A549 (cell line): ENCODE measurements at regions not wholly inside any gene's neighbourhood (a gene's known extent, or its start where the extent isn't known, plus 50 kb on each side); places are given as distances from the start of the nearest gene placed in this dataset.

Experiments used
- ATAC-seq, 2 experiments: fragments of 200-7000 bp in 1 of 2; fragments of >200 bp in 1 of 2; cut with Nextera tagmentation in 1 of 2; cut with Tn5 transposase in 1 of 2; 3 replicates each; pipeline versions ENCODE4 v1.8.0 to v1.9.1; 2018 to 2020; ENCODE audit warnings: mild to moderate bottlenecking in 1 of 2, moderate library complexity in 1 of 2
- CTCF ChIA-PET: fragments of 300-600 bp; sonication (Branson Sonifier 250); formaldehyde crosslinking; extraction: SDS; loops from one replicate; lab custom pipeline; 2021; ENCODE audit warnings: antibody characterized with exemption, inconsistent platforms; lab: Yijun Ruan, JAX
- POLR2A ChIA-PET: fragments of 350-600 bp; formaldehyde crosslinking; extraction: SDS; loops from one replicate; lab custom pipeline; 2021; ENCODE audit warnings: antibody characterized with exemption, inconsistent platforms; lab: Yijun Ruan, JAX
- DNase-seq, 2 experiments: peaks; one replicate each; pipeline versions ENCODE4 v3.0.0 to v3.0.0-alpha.2; 2011 to 2016; ENCODE audit warnings: low read depth in 1 of 2, low spot score in 1 of 2
- FAIRE-seq: peaks from 2 replicates; lab custom pipeline; 2011; peaks lifted over from hg19 to GRCh38; lab: Jason Lieb, UNC
- H3K27ac ChIP-seq, 2 experiments: fragments of >200 bp; sonication (Bioruptor Twin); formaldehyde crosslinking; 3 replicates each; pipeline ENCODE4 v1.5.1; 2016 to 2017
- H3K4me1 ChIP-seq: fragments of >200 bp; sonication (Bioruptor Twin); formaldehyde crosslinking; 3 replicates; pipeline ENCODE4 v1.6.1; 2016
- H3K4me2 ChIP-seq: fragments of >200 bp; sonication (Bioruptor Twin); formaldehyde crosslinking; 3 replicates; pipeline ENCODE4 v1.6.1; 2016
- H3K4me3 ChIP-seq: fragments of >200 bp; sonication (Bioruptor Twin); formaldehyde crosslinking; 3 replicates; pipeline ENCODE4 v1.5.1; 2016
- H3K9me3 ChIP-seq: fragments of >200 bp; sonication (Bioruptor Twin); formaldehyde crosslinking; 3 replicates; pipeline ENCODE4 v1.6.1; 2016
- CBX8 ChIP-seq: fragments of 200-600 bp; sonication (generic); IDR thresholded peaks from 2 replicates; pipeline ENCODE4 v1.6.1; 2016
- CEBPB ChIP-seq, 2 experiments: fragments of >200 bp in 1 of 2; sonication (Bioruptor Twin) in 1 of 2; formaldehyde crosslinking in 1 of 2; IDR thresholded peaks; 2 replicates each; pipeline ENCODE4 v1.6.1; 2012 to 2016
- CHD4 ChIP-seq: fragments of 200-600 bp; sonication (generic); IDR thresholded peaks from 2 replicates; pipeline ENCODE4 v1.6.1; 2016; ENCODE audit warnings: antibody characterized with exemption, mild to moderate bottlenecking, borderline replicate concordance
- EP300 ChIP-seq, 2 experiments: fragments of >200 bp; sonication (Bioruptor Twin); formaldehyde crosslinking; IDR thresholded peaks; 2 replicates in 1 of 2; 3 replicates in 1 of 2; pipeline ENCODE4 v1.6.1; 2016 to 2017
- ESRRA ChIP-seq: fragments of 150-350 bp; IDR thresholded peaks from 2 replicates; pipeline ENCODE4 v1.6.1; 2014; ENCODE audit warnings: mild to moderate bottlenecking, low read length, borderline replicate concordance
- FOSL2 ChIP-seq, 2 experiments: fragments of 450-650 bp in 1 of 2; fragments of >200 bp in 1 of 2; sonication (Bioruptor Twin) in 1 of 2; formaldehyde crosslinking; IDR thresholded peaks; 2 replicates each; pipeline versions ENCODE4 v1.5.0 to v1.6.1; 2016 to 2020; ENCODE audit warnings: mild to moderate bottlenecking in 1 of 2, moderate library complexity in 1 of 2
- HDAC2 ChIP-seq: fragments of 200-600 bp; sonication (generic); IDR thresholded peaks from 2 replicates; pipeline ENCODE4 v1.6.1; 2016
- HOXB13 ChIP-seq: fragments of 250-450 bp; sonication (Bioruptor Pico); IDR thresholded peaks from 2 replicates; pipeline ENCODE4 v1.5.0; 2020; ENCODE audit warnings: low read depth, mild to moderate bottlenecking, moderate library complexity
- JUN ChIP-seq, 2 experiments: fragments of >200 bp; sonication (Bioruptor Twin); formaldehyde crosslinking; IDR thresholded peaks; 2 replicates in 1 of 2; 3 replicates in 1 of 2; pipeline ENCODE4 v1.6.1; 2016 to 2017
- KDM1A ChIP-seq: fragments of 200-600 bp; sonication (generic); IDR thresholded peaks from 2 replicates; pipeline ENCODE4 v1.6.1; 2016; ENCODE audit warnings: low read depth, mild to moderate bottlenecking
- MAFK ChIP-seq: fragments of 450-650 bp; IDR thresholded peaks from 2 replicates; pipeline ENCODE4 v1.6.1; 2014; ENCODE audit not compliant: partially characterized antibody
- MAZ ChIP-seq: fragments of 150-350 bp; IDR thresholded peaks from 2 replicates; pipeline ENCODE4 v1.6.1; 2014; ENCODE audit warnings: antibody characterized with exemption, low read depth, low read length, borderline replicate concordance
- MYC ChIP-seq: IDR thresholded peaks from 2 replicates; pipeline ENCODE4 v1.6.1; 2012; ENCODE audit warnings: mild to moderate bottlenecking, inconsistent platforms, low read length, improper control_type of control experiment, borderline replicate concordance
- NPAS2 ChIP-seq: fragments of 250-450 bp; sonication (Bioruptor Pico); IDR thresholded peaks from 2 replicates; pipeline ENCODE4 v1.8.0; 2022; ENCODE audit warnings: mild to moderate bottlenecking, moderate library complexity, borderline replicate concordance
- PHF8 ChIP-seq: fragments of 200-600 bp; sonication (generic); IDR thresholded peaks from 2 replicates; pipeline ENCODE4 v1.6.1; 2016; ENCODE audit warnings: low read depth, mild to moderate bottlenecking, antibody characterized with exemption, moderate library complexity, borderline replicate concordance
- RAD21 ChIP-seq, 2 experiments: fragments of >200 bp in 1 of 2; sonication (Bioruptor Twin) in 1 of 2; formaldehyde crosslinking in 1 of 2; IDR thresholded peaks in 1 of 2; conservative IDR thresholded peaks in 1 of 2; 2 replicates in 1 of 2; 3 replicates in 1 of 2; pipeline ENCODE4 v1.6.1; 2012 to 2018; ENCODE audit warnings: inconsistent platforms in 1 of 2
- RCOR1 ChIP-seq: fragments of 150-350 bp; IDR thresholded peaks from 2 replicates; pipeline ENCODE4 v1.6.1; 2014; ENCODE audit warnings: antibody characterized with exemption, low read length, low read depth
- RNF2 ChIP-seq: fragments of 200-600 bp; sonication (generic); IDR thresholded peaks from 2 replicates; pipeline ENCODE4 v1.6.1; 2016; ENCODE audit warnings: low read depth, mild to moderate bottlenecking, antibody characterized with exemption, moderate library complexity, borderline replicate concordance
- SMC3 ChIP-seq: fragments of >200 bp; sonication (Bioruptor Twin); formaldehyde crosslinking; IDR thresholded peaks from 3 replicates; pipeline ENCODE4 v1.6.1; 2018; ENCODE audit warnings: inconsistent platforms
- SREBF2 ChIP-seq: fragments of 450-650 bp; IDR thresholded peaks from 2 replicates; pipeline ENCODE4 v1.6.1; 2014; ENCODE audit warnings: mild to moderate bottlenecking, moderate library complexity
- TFCP2L1 ChIP-seq: fragments of 250-450 bp; sonication (Bioruptor Pico); IDR thresholded peaks from 2 replicates; pipeline ENCODE4 v1.5.0; 2021; ENCODE audit warnings: mild to moderate bottlenecking
- ZFP36 ChIP-seq: fragments of 450-650 bp; IDR thresholded peaks from 2 replicates; pipeline ENCODE4 v1.6.1; 2014; ENCODE audit warnings: borderline replicate concordance; ENCODE audit not compliant: partially characterized antibody
- ZSCAN20 ChIP-seq: fragments of 250-450 bp; sonication (Bioruptor Pico); IDR thresholded peaks from 2 replicates; pipeline ENCODE4 v1.8.0; 2022; ENCODE audit warnings: mild to moderate bottlenecking, moderate library complexity
- whole genome bisulfite sequencing: methylation state at CpG from one replicate; pipeline ENCODE4 v1.1.6; 2017; ENCODE audit errors: missing lambda C conversion rate; 5-methylcytosine and 5-hydroxymethylcytosine counted together
- TF ChIP-seq, protein P1 (sequence below): IDR thresholded peaks from 2 replicates; pipeline ENCODE4 v1.6.1; 2012
- TF ChIP-seq, protein P2 (sequence below): fragments of 450-650 bp; IDR thresholded peaks from 2 replicates; pipeline ENCODE4 v1.6.1; 2014; ENCODE audit warnings: antibody characterized with exemption
- TF ChIP-seq, protein P3 (sequence below): IDR thresholded peaks from 2 replicates; pipeline ENCODE4 v1.6.1; 2012
- TF ChIP-seq, protein P4 (sequence below): IDR thresholded peaks from 2 replicates; pipeline ENCODE4 v1.6.1; 2012; ENCODE audit warnings: low read depth, borderline replicate concordance
- TF ChIP-seq, protein P5 (sequence below): fragments of 250-450 bp; sonication (Bioruptor Pico); IDR thresholded peaks from 2 replicates; pipeline ENCODE4 v1.5.0; 2020; ENCODE audit warnings: low read depth, mild to moderate bottlenecking, moderate library complexity

DNA sequence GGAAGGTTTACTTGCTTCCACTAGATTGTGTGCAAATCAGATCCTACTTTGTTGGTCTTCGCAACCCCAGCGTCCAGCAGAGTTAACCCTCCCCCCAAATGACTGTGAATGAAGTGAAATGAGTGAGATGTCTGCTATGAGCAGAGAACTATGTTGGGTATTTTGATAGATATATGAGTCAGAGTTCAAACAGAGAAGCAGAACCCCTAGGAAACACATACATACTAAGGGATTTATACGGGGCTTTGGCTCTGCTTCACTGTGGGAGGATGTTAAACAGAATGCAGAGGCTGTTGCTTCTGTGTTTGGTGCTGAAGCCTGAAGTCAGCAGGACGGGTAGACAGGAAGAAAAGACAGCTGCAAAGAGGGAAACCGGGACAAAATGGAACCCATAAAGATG lies 197.0 kb downstream of the MZT1 start (continued):
- TF ChIP-seq NPAS2, result no peak
- TF ChIP-seq KDM1A, result no peak
- TF ChIP-seq SREBF2, result no peak
- no peak for TF ChIP-seq RAD21 (conservative IDR thresholded peaks at IDR 0.05 in 1 of 2, IDR thresholded peaks at IDR 0.05 in 1 of 2)
- no peak for TF ChIP-seq RNF2
- TF ChIP-seq MAZ, result no peak
- TF ChIP-seq MAFK, result no peak
- no peak for TF ChIP-seq ESRRA

DNA sequence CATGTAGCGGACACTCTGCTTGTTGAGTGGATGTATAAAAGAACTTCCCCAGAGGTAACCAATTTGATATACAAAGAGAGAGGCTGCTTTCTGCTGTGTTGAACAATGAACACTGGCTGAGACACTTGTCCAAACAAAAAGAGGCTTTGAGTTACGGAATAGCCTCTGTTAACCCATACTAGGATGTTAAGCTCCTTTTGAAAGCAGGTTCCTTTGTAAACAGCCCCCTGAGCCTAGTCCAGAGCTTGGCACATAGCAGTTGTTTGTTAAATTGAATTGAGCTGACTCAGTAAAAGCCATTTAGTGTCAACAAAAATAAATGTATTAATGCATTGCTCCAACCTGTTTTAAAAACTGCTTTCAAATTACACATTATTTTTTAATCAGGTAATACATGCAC lies 200.1 kb downstream of the MZT1 start:
- WGBS, result 57% methylated on average over 2 of the region's 2 CpGs
- Histone ChIP-seq H3K4me3 (no peak overlapping the region), H3K9me3 (no peaks in the 10 kb centered on the region), H3K27ac (no peak overlapping the region), H3K4me1 (no peaks in the 10 kb centered on the region), H3K4me2 (no peak overlapping the region)
- ChIA-PET CTCF (no interaction called here), POLR2A (no interaction called here)
- FAIRE-seq (no peak), DNase-seq (no peak), ATAC-seq (no peak)
- TF ChIP-seq, protein P1, sequence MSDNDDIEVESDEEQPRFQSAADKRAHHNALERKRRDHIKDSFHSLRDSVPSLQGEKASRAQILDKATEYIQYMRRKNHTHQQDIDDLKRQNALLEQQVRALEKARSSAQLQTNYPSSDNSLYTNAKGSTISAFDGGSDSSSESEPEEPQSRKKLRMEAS, result no peak
- TF ChIP-seq CEBPB (IDR thresholded peaks at IDR 0.05) (no peak), MAZ (no peak), PHF8 (no peak), HOXB13 (CRISPR knock-in tag) (no peak), RNF2 (no peak)

DNA sequence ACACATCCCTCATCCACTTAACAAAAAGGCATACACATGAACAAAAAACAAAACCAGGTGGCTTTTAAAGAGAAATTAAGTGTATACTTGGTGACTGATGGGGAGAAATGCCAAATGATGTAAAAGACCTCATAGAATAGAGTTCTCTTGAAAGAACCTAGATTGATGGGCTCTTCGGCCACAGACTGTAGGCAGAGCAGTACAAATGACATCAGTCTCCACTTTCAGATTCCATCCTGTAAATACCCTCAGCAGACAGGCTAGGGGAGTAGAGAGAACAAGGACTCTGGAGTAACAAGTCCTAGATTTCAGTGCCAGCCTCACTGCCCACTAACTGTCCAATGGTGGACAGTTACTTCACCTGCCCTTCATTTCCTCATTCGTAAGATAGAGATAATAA lies 203.8 kb downstream of the MZT1 start:
- Histone ChIP-seq H3K4me2 (no peak overlapping the region), H3K4me1 (no peaks in the 10 kb centered on the region), H3K9me3 (no peaks in the 10 kb centered on the region), H3K4me3 (no peak overlapping the region), H3K27ac (no peak overlapping the region)
- TF ChIP-seq, protein P2, sequence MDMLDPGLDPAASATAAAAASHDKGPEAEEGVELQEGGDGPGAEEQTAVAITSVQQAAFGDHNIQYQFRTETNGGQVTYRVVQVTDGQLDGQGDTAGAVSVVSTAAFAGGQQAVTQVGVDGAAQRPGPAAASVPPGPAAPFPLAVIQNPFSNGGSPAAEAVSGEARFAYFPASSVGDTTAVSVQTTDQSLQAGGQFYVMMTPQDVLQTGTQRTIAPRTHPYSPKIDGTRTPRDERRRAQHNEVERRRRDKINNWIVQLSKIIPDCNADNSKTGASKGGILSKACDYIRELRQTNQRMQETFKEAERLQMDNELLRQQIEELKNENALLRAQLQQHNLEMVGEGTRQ, result no peak
- TF ChIP-seq TFCP2L1 (no peak), CEBPB (IDR thresholded peaks at IDR 0.05) (no peak), MAFK (no peak), RCOR1 (no peak), CHD4 (no peak), HDAC2 (no peak), SMC3 (no peak), PHF8 (no peak), ZSCAN20 (CRISPR knock-in tag) (no peak), FOSL2 (IDR thresholded peaks at IDR 0.05) (no peak), FOSL2 (CRISPR knock-in tag; IDR thresholded peaks at IDR 0.05) (no peak), MYC (no peak)
- ChIA-PET POLR2A (no interaction called here), CTCF (no interaction called here)
- no peak for DNase-seq
- no peak for FAIRE-seq
- WGBS, result 5% methylated on average over 2 of the region's 2 CpGs
- ATAC-seq, result no peak

DNA sequence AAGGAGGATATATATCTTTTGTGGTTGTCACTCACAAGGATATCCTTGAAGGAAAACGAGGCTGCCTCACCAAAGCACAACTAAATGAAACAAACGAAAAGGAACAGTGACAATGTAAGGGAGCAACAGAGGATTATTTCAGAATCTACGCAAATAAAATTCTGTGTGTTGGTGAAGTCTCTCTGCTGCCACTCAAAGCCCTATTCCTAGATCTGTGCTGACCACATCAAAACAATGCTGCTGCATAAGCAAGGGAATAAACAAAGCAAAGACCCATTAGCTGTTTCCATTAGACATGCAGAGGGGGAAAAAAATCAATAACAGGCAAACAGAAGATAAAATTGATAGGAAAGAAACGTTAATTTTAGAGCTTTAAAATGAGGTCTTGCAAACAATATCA lies 204.4 kb downstream of the MZT1 start:
- Histone ChIP-seq H3K4me3 (no peak overlapping the region), H3K4me1 (no peaks in the 10 kb centered on the region), H3K4me2 (no peak overlapping the region), H3K9me3 (no peaks in the 10 kb centered on the region), H3K27ac (no peak overlapping the region)
- POLR2A ChIA-PET, result no interaction called here
- 13% methylated on average over 4 of the region's 4 CpGs for WGBS
- CTCF ChIA-PET, result interaction anchor here (0.6 kb wide), 2 partner anchors 10 to 97 kb away, joined by 3 read pairs; no protein-coding TSS in a partner anchor
- ATAC-seq (no peak), DNase-seq (no peak), FAIRE-seq (no peak)
- TF ChIP-seq TFCP2L1 (no peak), EP300 (IDR thresholded peaks at IDR 0.05) (no peak), JUN (IDR thresholded peaks at IDR 0.05) (no peak), CBX8 (no peak), RCOR1 (no peak), ZFP36 (no peak), SMC3 (no peak)
- TF ChIP-seq, protein P3, sequence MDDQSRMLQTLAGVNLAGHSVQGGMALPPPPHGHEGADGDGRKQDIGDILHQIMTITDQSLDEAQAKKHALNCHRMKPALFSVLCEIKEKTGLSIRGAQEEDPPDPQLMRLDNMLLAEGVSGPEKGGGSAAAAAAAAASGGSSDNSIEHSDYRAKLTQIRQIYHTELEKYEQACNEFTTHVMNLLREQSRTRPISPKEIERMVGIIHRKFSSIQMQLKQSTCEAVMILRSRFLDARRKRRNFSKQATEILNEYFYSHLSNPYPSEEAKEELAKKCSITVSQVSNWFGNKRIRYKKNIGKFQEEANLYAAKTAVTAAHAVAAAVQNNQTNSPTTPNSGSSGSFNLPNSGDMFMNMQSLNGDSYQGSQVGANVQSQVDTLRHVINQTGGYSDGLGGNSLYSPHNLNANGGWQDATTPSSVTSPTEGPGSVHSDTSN, result no peak
- TF ChIP-seq, protein P2, result no peak
- TF ChIP-seq, protein P4, sequence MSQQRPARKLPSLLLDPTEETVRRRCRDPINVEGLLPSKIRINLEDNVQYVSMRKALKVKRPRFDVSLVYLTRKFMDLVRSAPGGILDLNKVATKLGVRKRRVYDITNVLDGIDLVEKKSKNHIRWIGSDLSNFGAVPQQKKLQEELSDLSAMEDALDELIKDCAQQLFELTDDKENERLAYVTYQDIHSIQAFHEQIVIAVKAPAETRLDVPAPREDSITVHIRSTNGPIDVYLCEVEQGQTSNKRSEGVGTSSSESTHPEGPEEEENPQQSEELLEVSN, result no peak
- TF ChIP-seq, protein P5, sequence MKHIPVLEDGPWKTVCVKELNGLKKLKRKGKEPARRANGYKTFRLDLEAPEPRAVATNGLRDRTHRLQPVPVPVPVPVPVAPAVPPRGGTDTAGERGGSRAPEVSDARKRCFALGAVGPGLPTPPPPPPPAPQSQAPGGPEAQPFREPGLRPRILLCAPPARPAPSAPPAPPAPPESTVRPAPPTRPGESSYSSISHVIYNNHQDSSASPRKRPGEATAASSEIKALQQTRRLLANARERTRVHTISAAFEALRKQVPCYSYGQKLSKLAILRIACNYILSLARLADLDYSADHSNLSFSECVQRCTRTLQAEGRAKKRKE (CRISPR knock-in tag), result no peak
